GM21737 (cell line): ENCODE measurements at regions not wholly inside any gene's neighbourhood (a gene's known extent, or its start where the extent isn't known, plus 50 kb on each side); places are given as distances from the start of the nearest gene placed in this dataset.
"Not testable (repeated sequence)": the region's sequence is repeated elsewhere in the genome, so short reads cannot be mapped to it uniquely, and the experiment has no call there.

Source experiments
- ATAC-seq: cut with Tn5 transposase; IDR thresholded peaks from one replicate; pipeline ENCODE4 v1.9.1; 2021; ENCODE audit warnings: mild to moderate bottlenecking, moderate library complexity; ENCODE audit not compliant: unreplicated experiment

DNA sequence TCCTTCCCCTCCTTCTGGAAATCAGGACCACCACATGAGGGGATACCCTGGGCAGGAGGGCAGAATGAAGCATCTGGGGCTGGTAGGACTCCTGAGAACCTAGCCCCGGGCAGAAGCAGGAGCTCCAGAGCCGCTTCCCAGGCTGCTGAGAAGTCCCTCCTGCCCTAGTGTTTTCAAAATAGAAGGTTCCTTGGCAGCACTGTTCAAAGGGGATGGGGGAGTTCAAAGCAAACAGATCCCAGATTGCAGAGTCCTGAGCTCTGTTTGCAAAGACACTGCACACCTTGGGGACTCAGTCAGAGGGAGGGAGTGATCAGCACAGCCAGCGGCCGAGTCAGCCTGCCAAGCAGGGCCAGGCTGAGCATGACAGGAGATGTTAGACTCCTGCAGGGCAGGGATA, 177.8 kb downstream of the PTPRU start:
- no peak for ATAC-seq

DNA sequence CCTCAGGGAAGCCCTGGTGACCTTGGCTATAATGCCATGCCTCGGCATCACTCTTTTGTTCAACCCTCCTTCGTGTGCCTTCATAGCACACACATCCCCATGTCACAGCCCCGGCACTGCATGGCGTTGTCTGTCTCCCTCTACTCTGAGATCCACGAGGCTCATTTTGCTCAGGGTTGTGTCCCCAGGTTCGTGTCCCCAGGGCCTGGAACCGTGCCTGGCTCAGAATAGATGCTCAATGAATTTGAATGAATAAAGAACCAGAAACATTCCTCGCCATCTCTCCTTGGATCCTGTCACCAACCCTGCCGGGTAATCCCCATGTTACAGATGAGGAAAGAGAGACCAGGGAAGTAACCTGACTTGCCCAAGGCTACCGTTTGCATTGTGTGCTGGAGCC, 177.3 kb downstream of the PTPRU start:
- ATAC-seq: no peak

DNA sequence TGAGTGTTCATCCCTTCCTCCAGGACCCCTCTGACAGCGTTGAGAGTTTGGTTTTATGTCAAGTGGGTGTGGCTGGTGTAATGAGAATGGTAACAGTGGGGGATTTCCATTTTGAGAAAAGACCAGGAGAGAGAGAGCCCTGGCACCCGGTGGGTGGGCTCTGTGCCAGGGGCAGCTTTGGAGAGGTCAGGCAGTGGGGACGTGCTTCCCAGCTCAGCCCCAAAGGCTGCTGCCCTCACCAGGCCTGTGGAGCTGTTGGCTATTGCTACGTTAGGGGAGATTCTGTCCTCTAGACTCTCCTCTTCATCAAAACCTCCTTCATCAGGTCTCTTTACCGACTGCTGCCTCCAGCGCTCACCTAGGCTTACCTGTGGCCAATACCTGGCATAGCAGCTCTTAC, 176.3 kb downstream of the PTPRU start:
- ATAC-seq: no peak

GRCh38 chr1:29410476-29410875, 174.2 kb downstream of the PTPRU start:
- ATAC-seq: no peak

GRCh38 chr1:29409616-29410015, 173.3 kb downstream of the PTPRU start:
- no peak for ATAC-seq

GRCh38 chr1:29408831-29409605, 172.7 kb downstream of the PTPRU start:
- no peak for ATAC-seq

- no peak for ATAC-seq
Observed at GRCh38 chr1:29406814-29407213, 170.5 kb downstream of the PTPRU start.

DNA sequence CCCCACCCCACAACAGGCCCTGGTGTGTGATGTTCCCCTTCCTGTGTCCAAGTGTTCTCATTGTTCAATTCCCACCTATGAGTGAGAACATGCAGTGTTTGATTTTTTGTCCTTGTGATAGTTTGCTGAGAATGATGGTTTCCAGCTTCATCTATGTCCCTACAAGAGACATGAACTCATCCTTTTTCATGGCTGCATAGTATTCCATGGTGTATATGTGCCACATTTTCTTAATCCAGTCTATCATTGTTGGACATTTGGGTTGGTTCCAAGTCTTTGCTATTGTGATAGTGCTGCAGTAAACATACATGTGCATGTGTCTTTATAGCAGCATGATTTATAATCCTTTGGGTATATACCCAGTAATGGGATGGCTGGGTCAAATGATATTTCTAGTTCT, 163.9 kb downstream of the PTPRU start:
- ATAC-seq: not testable (repeated sequence)

GRCh38 chr1:29399465-29399864, 163.1 kb downstream of the PTPRU start:
- ATAC-seq: no peak

DNA sequence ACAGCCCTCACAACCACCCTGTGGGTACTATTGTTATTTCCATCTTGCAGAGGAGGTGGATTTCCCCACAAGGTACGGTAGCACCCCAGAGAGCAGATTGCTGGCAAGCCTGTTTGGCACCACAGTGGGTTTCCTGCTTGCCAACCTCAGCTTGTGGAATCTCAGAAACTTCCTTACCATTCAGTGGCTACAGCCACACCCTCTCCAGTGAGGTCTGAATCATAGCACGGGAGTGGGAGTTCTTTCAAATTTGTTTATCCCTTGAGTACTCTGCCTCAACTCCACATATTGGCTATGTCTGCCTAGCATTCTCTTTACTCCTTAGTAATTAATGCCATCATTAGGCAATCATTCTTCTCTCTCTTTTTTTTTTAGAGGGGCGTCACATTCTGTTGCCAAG, 162.1 kb downstream of the PTPRU start:
- no peak for ATAC-seq

- ATAC-seq: no peak
Observed at GRCh38 chr1:29397981-29398380, 161.7 kb downstream of the PTPRU start.

- ATAC-seq: no peak
Observed at GRCh38 chr1:29397256-29397590, 160.9 kb downstream of the PTPRU start.

DNA sequence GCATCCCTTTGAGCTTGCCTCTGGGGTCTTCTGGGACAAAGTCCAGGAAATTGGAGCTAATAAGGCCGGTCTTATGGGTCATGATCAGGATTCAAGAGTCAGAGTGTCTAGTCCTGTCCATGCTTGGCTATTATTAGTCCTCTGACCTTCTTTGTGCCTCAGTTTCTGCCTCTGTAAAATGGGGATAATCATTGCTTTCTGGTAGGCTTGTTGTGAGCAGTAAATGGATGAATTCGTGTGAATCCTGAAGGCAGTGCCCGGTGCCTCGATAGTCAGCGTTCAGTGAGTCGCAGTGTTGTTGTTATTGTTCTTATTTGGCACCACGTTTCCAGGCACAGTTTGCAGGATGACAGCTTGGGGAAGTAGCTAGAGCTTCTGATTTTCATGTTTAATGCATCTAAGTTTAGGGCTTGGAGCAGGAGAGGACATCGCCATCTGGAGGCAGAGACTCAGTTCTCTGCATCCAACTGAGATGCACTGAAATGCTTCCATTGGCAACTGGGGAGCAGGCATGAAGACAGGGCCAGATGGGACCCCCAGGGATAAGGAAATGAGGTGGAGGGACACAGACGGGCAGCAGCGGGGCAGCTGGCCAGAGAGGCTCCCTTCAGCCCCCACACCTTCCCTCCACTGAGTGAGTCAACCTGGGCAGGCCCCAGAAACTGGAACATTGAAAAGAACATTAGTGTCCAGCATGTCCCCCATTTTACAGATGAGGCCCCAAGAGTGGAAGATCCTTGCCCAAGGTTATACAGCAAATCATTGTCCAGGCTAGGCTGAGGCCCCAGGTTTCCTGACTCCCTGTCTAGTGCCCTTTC, 160.3 kb downstream of the PTPRU start:
- no peak for ATAC-seq

- ATAC-seq: no peak
Observed at GRCh38 chr1:29395736-29396437, 159.6 kb downstream of the PTPRU start.

- no peak for ATAC-seq
Observed at GRCh38 chr1:29394521-29395225, 158.4 kb downstream of the PTPRU start.

GRCh38 chr1:29393451-29393826, 157.1 kb downstream of the PTPRU start:
- ATAC-seq: no peak

DNA sequence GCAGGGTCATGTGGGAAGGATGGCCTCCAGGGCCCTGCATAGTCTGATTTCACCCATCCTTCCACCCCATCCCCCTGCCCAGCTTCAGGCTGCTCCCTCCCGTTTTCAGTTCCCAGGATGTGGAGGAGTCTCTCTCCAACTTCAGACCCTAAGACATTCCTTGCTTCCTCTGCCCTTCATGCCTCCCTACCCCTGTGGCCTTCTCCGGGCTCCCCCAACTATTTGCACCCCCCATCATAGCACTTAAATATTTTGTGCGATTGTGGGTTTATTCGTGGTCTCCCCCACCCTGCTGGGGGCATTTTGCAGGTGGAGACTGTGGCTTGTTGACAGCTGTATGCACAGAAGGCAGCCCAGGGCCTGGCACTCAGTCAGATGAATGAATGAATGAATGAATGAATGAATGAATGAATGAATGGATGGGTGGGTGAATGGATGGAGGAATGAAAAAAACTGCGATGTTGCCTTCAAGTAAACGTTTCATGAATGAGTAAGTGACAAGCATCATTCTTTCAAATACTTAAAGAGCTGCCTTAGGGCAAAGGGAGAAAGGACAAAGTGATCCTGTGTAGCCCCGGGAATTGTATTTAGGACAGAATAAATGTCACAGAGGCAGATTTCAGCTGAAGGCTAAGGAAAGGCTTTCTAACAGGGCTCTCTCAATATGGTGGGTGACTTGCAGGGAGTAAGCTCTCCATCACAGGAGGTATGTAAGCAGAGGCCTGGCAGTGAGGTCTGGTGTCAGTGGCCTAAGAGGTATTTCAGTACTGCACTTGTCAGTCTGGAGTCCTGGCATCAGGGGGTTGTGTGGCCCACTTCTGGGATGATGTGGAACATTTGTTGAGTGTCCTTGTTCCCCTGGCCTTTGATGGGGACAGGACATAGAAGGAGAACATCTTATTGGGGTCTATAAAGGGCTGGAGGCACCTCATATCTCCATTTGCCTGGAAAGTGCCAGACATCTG, 156.4 kb downstream of the PTPRU start:
- ATAC-seq: no peak

- no peak for ATAC-seq
Observed at GRCh38 chr1:29392036-29392435, 155.7 kb downstream of the PTPRU start.

GRCh38 chr1:29391362-29391880, 155.1 kb downstream of the PTPRU start:
- no peak for ATAC-seq
